GM19035 (cell line): ENCODE measurements at regions not wholly inside any gene's neighbourhood (a gene's known extent, or its start where the extent isn't known, plus 50 kb on each side); places are given as distances from the start of the nearest gene placed in this dataset.

Experiments
- ATAC-seq: cut with Tn5 transposase; IDR thresholded peaks from one replicate; pipeline ENCODE4 v1.9.1; 2021; ENCODE audit not compliant: unreplicated experiment

DNA sequence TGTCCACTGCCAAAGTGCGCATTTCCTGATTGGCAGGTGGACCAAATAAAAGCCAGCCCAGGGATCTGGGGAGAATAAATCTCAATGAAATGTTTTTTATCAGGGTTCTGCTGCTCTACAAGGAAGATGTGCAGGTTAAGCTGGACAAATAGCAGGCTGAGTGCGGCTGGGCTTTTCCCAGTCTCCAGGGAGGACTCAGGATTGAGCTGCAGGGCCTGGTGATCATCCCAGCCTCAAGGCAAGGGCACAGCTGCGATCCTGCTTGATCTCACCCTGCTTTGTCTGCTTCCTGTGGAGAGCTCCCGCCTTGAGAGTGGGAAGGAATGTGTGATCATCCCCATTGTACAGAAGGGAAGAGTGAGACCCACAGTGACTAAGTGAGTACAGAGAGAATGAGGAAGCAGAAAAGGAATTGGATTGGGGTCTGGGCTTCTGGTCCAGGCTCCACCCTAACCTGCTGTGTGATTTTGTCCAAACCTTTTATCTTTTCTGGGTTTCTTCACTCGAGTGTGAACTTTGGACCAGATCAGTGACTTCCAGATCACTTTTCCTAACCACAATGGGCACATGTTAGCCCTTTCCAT is 75.3 kb upstream of the CRHR1 start:
- no peak for ATAC-seq

DNA sequence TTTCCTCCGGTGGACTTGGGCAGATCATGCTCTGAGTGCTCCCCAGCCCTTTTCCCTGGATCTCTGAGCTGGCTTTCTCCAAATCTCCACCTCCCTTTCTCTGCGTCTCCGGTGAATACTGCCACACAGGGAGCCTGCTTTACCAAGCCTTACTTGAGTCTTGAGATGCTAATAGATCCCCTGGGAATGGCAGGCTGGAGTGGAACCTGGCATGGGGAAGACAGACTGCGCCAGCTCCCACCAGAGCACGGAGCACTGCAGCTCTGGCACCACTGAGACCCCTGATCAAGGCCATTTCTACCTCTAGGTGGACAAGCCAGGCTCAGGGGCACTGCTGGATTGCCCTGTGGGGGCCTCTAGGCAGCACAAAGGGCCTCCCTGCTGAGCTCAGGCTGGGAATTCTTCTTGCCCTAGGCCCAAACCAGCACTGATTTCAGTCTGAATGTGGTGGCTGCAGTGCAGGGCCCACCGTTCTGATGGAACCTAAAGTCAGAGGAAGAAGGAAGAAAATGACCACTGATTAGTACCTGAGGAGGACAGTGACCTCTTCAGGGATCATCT is 74.3 kb upstream of the CRHR1 start:
- no peak for ATAC-seq

- no peak for ATAC-seq
Observed at GRCh38 chr17:45715787-45716186, 68.3 kb upstream of the CRHR1 start.

GRCh38 chr17:45718791-45719190 is 65.3 kb upstream of the CRHR1 start:
- ATAC-seq = no peak

DNA sequence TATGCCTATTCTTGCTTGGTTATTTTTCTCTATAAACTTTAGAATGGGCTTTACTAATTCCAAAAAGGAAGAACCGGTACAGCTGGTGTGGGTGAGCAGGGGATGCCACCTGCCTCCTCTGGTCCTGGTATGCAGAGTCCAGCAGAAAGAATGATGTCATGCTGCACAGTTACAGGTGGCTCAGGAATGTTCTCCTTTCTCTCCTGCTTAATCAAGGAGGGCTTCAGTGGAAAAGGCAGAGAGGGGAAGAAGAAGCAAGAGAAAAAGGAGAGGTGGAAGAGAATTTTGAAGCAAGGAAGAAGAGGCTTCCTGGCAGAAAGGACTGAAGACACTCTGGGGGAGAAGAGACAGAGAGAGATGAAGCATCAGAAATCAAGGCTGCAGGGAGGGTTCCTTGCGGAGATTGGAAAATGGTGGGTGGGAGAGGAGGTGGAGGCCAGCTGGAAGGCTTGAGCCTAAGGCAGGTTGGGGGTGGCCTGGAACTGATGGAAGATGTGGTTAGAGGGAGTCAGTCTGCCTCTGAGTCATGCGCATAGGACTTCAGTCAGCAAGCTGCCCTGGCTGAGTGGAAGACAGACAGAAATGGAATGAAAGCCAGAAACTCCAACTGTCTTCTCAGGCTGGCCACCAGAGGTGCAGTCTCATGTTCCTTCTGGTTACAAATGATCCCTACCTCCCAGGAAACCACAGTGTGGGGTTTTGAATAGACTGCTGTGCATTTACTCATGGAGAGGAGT is 64.6 kb upstream of the CRHR1 start:
- ATAC-seq = no peak

DNA sequence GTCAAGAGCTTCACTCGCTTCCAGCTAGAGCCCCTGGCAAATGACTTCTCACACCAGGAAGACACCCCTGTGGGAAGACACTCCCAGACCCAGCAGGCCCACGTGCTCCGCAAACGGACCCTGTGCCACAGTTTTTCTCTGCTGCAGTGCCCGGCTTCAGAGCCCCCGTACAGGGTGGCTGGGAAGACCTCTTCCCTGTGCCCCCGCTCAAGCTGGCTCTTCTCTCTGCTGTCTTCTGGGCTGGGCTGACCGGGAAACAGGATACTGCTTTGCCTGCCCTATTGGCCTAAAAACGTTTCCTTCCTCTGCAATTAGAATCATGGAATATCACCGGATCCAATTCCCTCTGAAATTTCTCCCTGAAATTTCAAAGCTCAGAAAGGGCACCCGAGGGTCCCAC is 63.7 kb upstream of the CRHR1 start:
- ATAC-seq = no peak

GRCh38 chr17:45722161-45722560 is 62.0 kb upstream of the CRHR1 start:
- no peak for ATAC-seq

GRCh38 chr17:45729294-45729907 is 54.7 kb upstream of the CRHR1 start:
- no peak for ATAC-seq

- ATAC-seq = no peak
Observed at GRCh38 chr17:45730192-45730591, 53.9 kb upstream of the CRHR1 start.

DNA sequence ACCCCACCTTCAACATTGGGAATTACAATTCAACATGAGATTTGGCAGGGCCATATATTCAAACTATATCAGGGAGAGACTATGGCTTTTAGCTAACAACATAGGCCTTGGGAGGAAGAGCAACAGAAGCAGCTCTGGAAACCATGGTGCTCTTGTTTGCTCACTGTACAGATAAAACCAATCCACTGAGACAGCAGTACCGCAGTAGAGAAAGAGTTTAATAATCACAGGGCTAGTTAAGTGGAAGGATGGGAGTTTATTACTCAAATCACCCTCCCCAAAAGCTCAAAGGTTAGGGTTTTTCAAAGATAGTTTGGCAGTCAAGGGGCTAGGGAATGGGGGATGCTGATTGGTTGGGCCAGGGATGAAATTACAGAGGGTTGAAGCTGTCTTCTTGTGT is 52.7 kb upstream of the CRHR1 start:
- ATAC-seq = no peak

GRCh38 chr17:45732926-45733505 is 51.1 kb upstream of the CRHR1 start:
- ATAC-seq = no peak

- ATAC-seq = no peak
Observed at GRCh38 chr17:45733781-45734180, 50.3 kb upstream of the CRHR1 start.
